GM23338 (cell line): ENCODE measurements at regions not wholly inside any gene's neighbourhood (a gene's known extent, or its start where the extent isn't known, plus 50 kb on each side); places are given as distances from the start of the nearest gene placed in this dataset.

Experiments used
- CREB1 ChIP-seq: fragments of 250-450 bp; sonication (Bioruptor Pico); IDR thresholded peaks from 2 replicates; pipeline ENCODE4 v1.5.0; 2020; ENCODE audit warnings: low read depth, mild to moderate bottlenecking, moderate library complexity
- EZH2 ChIP-seq: fragments of 200-600 bp; sonication (generic); IDR thresholded peaks from one replicate; pipeline ENCODE4 v1.8.0; 2017; ENCODE audit warnings: antibody characterized with exemption, mild to moderate bottlenecking, low read depth; ENCODE audit not compliant: unreplicated experiment
- EZH2phosphoT487 ChIP-seq: fragments of 200-600 bp; sonication (generic); IDR thresholded peaks from one replicate; pipeline ENCODE4 v1.8.1; 2018; ENCODE audit warnings: antibody characterized with exemption; ENCODE audit not compliant: unreplicated experiment
- JUNB ChIP-seq: IDR thresholded peaks from one replicate; pipeline ENCODE4 v1.6.1; 2016; ENCODE audit warnings: antibody characterized with exemption; ENCODE audit not compliant: unreplicated experiment
- NANOG ChIP-seq: IDR thresholded peaks from 2 replicates; pipeline ENCODE4 v1.6.1; 2016; ENCODE audit warnings: antibody characterized with exemption, borderline replicate concordance
- POLR2AphosphoS5 ChIP-seq: IDR thresholded peaks from 2 replicates; pipeline ENCODE4 v1.6.1; 2016; ENCODE audit warnings: antibody characterized with exemption, low read depth
- TF ChIP-seq, protein P1 (sequence below), 2 experiments: fragments of 200-600 bp in 1 of 2; sonication (generic) in 1 of 2; conservative IDR thresholded peaks; 2 replicates each; pipeline versions ENCODE4 v1.5.1 to v1.6.1; 2016 to 2017; ENCODE audit warnings: antibody characterized with exemption in 2 of 2, low read depth in 2 of 2, mild to moderate bottlenecking in 2 of 2, moderate library complexity in 1 of 2

DNA sequence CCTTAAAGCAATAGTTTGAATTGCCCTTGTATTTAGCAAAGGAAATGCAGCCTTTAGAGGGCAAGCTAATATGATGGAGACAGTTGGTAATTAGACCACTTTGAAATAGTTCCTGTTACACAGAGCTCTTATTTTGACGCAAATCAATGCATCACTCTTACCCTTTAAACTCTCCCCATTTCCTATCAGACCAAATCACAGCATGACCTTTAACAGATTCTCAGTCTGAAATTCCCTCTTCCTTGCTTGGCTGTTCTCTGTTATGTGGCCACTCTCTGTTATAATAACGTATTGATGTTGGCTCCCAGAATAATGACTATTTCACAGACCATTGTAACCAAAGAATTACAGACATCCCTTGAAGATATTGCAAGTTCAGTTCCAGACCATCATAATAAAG, 66.9 kb upstream of the NGF start:
- TF ChIP-seq, protein P1, sequence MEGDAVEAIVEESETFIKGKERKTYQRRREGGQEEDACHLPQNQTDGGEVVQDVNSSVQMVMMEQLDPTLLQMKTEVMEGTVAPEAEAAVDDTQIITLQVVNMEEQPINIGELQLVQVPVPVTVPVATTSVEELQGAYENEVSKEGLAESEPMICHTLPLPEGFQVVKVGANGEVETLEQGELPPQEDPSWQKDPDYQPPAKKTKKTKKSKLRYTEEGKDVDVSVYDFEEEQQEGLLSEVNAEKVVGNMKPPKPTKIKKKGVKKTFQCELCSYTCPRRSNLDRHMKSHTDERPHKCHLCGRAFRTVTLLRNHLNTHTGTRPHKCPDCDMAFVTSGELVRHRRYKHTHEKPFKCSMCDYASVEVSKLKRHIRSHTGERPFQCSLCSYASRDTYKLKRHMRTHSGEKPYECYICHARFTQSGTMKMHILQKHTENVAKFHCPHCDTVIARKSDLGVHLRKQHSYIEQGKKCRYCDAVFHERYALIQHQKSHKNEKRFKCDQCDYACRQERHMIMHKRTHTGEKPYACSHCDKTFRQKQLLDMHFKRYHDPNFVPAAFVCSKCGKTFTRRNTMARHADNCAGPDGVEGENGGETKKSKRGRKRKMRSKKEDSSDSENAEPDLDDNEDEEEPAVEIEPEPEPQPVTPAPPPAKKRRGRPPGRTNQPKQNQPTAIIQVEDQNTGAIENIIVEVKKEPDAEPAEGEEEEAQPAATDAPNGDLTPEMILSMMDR (conservative IDR thresholded peaks at IDR 0.05; ENCODE audit: low read depth in 2 of 2): no peak
- TF ChIP-seq CREB1 (CRISPR knock-in tag): no peak
- no peak for TF ChIP-seq POLR2AphosphoS5
- TF ChIP-seq EZH2: no peak
- no peak for TF ChIP-seq EZH2phosphoT487
- TF ChIP-seq JUNB: no peak
- no peak for TF ChIP-seq NANOG
